Thyroid gland (tissue), 4 donors: ENCODE measurements at regions not wholly inside any gene's neighbourhood (a gene's known extent, or its start where the extent isn't known, plus 50 kb on each side); places are given as distances from the start of the nearest gene placed in this dataset.
A peak's percentile ranks its signal among the peaks of the same experiment; 100 is the strongest.

ENCODE experiments used
- DNase-seq, 2 donors: peaks; one replicate each; pipeline ENCODE4 v3.0.0-alpha.2; 2019
- H3K27ac ChIP-seq, 3 donors: fragments of 200-600 bp; sonication (generic); 1 replicate in 2 of 3; 2 replicates in 1 of 3; pipeline ENCODE4 v1.5.1; 2016 to 2019; ENCODE audit warnings: mild to moderate bottlenecking in 1 of 3, moderate library complexity in 1 of 3
- H3K27me3 ChIP-seq: fragments of 200-600 bp; sonication (generic); one replicate; pipeline ENCODE4 v1.5.1; 2019
- H3K36me3 ChIP-seq, 2 donors: fragments of 200-600 bp; sonication (generic); one replicate each; pipeline ENCODE4 v1.5.1; 2016 to 2019
- H3K4me1 ChIP-seq, 2 donors: fragments of 200-600 bp; sonication (generic); one replicate each; pipeline ENCODE4 v1.5.1; 2017 to 2019
- H3K4me3 ChIP-seq, 3 donors: fragments of 200-600 bp; sonication (generic); replicated peaks in 1 of 3; 1 replicate in 2 of 3; 2 replicates in 1 of 3; pipeline ENCODE4 v1.5.1; 2016; ENCODE audit warnings: mild to moderate bottlenecking in 1 of 3
- H3K9me3 ChIP-seq: fragments of 200-600 bp; sonication (generic); one replicate; pipeline ENCODE4 v1.5.1; 2017
- POLR2A ChIP-seq, 2 donors: fragments of 450-650 bp; IDR thresholded peaks; one replicate each; pipeline ENCODE4 v1.6.1; 2017; ENCODE audit warnings: antibody characterized with exemption in 2 of 2, mild to moderate bottlenecking in 2 of 2, moderate library complexity in 1 of 2
- WGBS, 2 donors: methylation state at CpG; one replicate each; pipeline ENCODE4 v1.1.5; 2017; 5-methylcytosine and 5-hydroxymethylcytosine counted together
- intact Hi-C: fragments of 100-400 bp; cut with DNase I; formaldehyde crosslinking; loops from one replicate; pipeline ENCODE4 v1.15.1; 2023
- TF ChIP-seq, protein P1 (sequence below), 6 experiments: fragments of 200-600 bp in 3 of 6; fragments of 450-650 bp in 3 of 6; sonication (generic) in 3 of 6; IDR thresholded peaks; one replicate each; pipeline ENCODE4 v1.5.1; 2016 to 2019; ENCODE audit warnings: antibody characterized with exemption in 6 of 6, mild to moderate bottlenecking in 2 of 6, inconsistent platforms in 1 of 6, moderate library complexity in 1 of 6

DNA sequence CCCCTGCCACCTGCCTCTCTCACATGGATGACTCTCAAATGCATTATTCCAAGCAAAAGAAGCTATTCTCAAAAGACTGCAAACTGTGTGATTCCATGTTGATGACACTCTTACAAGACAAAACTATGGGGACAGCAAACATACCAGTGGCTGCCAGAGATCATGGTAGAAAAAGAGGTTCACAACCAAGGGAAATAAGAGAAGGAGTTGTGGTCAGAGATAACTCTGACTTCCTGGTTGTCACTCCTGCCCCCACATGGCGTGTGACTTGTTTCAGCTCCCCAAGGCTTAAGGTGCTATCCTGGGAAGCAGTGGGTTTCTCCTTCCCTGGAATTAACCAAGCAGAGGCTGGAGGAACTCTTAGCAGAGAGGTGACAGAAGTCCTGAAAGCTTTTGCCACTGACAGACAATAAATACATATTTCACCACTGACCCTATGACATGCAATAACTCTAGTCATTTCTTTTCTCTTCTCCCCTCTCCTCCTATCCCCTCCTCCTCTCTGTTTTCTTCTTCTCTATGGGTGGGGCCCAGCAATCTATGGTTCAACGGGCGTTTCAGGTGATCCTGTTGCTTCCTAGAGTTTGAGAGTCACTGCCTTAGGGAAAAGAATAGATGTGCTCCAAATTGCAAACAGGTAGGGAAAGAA is 185.1 kb downstream of the FCRL5 start:
- Histone ChIP-seq H3K27ac (no peak overlapping the region), H3K27me3 (no peaks in the 10 kb centered on the region), H3K9me3 (no peaks in the 10 kb centered on the region), H3K4me1 (no peaks in the 10 kb centered on the region), H3K4me3 (no peak overlapping the region), H3K36me3 (no peaks in the 10 kb centered on the region)
- no peak for DNase-seq
- no peak for TF ChIP-seq POLR2A (IDR thresholded peaks at IDR 0.05)
- TF ChIP-seq, protein P1, sequence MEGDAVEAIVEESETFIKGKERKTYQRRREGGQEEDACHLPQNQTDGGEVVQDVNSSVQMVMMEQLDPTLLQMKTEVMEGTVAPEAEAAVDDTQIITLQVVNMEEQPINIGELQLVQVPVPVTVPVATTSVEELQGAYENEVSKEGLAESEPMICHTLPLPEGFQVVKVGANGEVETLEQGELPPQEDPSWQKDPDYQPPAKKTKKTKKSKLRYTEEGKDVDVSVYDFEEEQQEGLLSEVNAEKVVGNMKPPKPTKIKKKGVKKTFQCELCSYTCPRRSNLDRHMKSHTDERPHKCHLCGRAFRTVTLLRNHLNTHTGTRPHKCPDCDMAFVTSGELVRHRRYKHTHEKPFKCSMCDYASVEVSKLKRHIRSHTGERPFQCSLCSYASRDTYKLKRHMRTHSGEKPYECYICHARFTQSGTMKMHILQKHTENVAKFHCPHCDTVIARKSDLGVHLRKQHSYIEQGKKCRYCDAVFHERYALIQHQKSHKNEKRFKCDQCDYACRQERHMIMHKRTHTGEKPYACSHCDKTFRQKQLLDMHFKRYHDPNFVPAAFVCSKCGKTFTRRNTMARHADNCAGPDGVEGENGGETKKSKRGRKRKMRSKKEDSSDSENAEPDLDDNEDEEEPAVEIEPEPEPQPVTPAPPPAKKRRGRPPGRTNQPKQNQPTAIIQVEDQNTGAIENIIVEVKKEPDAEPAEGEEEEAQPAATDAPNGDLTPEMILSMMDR (IDR thresholded peaks at IDR 0.05) = no peak
- intact Hi-C loops = loop anchor here (5.0 to 10.0 kb wide), 2 partner anchors 125 to 172 kb away; no protein-coding TSS in a partner anchor
- WGBS, 2 donors = 82 to 84% methylated on average over 3 of the region's 3 CpGs

DNA sequence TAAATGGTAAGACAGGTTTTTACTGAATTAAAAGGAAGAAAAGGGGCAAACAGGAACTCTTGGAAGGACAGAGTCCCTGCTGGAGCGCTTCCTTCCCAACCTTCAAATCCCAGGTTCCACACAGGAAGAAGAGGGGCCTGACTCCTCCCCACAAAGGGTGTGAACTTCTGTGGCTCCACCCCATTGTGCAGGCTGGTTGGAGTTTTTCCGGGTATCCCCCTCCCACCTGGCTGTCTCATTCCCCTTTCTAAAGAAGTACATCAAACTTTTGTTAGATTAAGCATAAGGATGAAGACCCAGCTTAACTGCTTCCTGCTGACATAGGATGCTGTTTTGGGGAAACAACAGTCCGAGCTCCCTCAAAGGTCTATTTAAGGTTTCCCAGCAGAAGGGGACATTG is 187.7 kb downstream of the FCRL5 start:
- H3K27ac ChIP-seq = no peak overlapping the region
- intact Hi-C loops = loop anchor here (5.0 to 10.0 kb wide), 2 partner anchors 128 to 170 kb away; no protein-coding TSS in a partner anchor
- no peaks in the 10 kb centered on the region for H3K9me3 ChIP-seq
- H3K4me3 ChIP-seq = no peak overlapping the region
- no peaks in the 10 kb centered on the region for H3K36me3 ChIP-seq
- TF ChIP-seq POLR2A (IDR thresholded peaks at IDR 0.05) = no peak
- TF ChIP-seq, protein P1 (IDR thresholded peaks at IDR 0.05) = no peak
- 90 to 92% methylated on average over 3 of the region's 3 CpGs for WGBS, 2 donors
- no peak for DNase-seq
- no peaks in the 10 kb centered on the region for H3K4me1 ChIP-seq
- no peaks in the 10 kb centered on the region for H3K27me3 ChIP-seq

DNA sequence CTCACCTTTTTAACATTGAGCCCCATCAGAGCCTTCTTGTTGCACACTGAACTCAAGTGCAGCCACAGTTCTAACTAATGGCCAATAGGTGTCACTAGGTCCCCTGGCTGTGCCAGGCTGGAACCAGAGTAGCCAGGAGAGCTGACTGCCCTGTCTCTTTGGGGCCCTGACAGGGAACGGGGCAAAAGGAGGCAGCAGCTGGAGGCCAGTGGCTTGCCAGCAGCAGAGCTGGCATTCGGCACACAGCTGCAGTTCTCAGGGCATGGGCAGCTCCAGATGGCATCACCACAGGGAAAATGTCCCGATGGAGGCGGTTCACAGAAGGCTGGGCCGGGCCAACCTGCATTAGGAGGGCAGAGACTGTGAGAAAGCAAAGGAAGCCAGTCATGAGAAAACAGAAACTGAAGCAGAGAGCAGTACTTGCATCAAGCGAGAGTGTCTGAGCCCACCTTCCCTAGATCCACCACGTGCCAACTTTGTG is 188.6 kb downstream of the FCRL5 start:
- H3K27ac ChIP-seq = no peak overlapping the region
- peak; percentile 4 to 5 for DNase-seq
- H3K4me1 ChIP-seq = no peaks in the 10 kb centered on the region
- TF ChIP-seq POLR2A (IDR thresholded peaks at IDR 0.05) = no peak
- TF ChIP-seq, protein P1 (IDR thresholded peaks at IDR 0.05) = peak in 4 of 6 experiments; percentile 6 to 46 (median 24)
- 90 to 100% methylated on average over 6 to 7 of the region's 7 CpGs for WGBS, 2 donors
- intact Hi-C loops = loop anchor here (10.0 kb wide), 1 partner anchor 169 kb away; no protein-coding TSS in a partner anchor
- H3K27me3 ChIP-seq = no peaks in the 10 kb centered on the region
- H3K4me3 ChIP-seq = no peak overlapping the region
- no peaks in the 10 kb centered on the region for H3K36me3 ChIP-seq
- H3K9me3 ChIP-seq = no peaks in the 10 kb centered on the region

DNA sequence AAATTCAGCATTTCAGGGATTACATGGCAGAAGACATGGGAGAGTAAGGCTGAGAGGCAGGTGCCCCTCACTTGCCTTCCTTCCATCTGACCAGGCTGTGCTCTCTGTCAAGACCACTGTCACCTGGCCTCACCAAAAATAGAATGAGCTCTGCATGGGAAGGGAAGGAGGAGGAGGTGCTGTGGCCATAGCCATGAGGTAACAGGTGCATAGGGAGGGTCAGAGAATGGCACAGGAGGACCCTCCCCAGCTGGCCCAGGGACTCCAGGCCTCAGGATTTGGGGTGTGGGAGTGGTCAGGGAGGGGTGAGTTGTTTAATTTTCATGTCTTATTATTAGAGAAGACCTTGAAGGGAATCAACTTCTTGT is 192.3 kb downstream of the FCRL5 start:
- intact Hi-C loops = loop anchor here (10.0 kb wide), 1 partner anchor 165 kb away; no protein-coding TSS in a partner anchor
- DNase-seq = no peak
- H3K9me3 ChIP-seq = no peaks in the 10 kb centered on the region
- no peaks in the 10 kb centered on the region for H3K4me1 ChIP-seq
- TF ChIP-seq, protein P1 (IDR thresholded peaks at IDR 0.05) = no peak
- no peak for TF ChIP-seq POLR2A (IDR thresholded peaks at IDR 0.05)
- H3K36me3 ChIP-seq = no peaks in the 10 kb centered on the region
- no peak overlapping the region for H3K27ac ChIP-seq
- H3K4me3 ChIP-seq = no peak overlapping the region
- no peaks in the 10 kb centered on the region for H3K27me3 ChIP-seq

DNA sequence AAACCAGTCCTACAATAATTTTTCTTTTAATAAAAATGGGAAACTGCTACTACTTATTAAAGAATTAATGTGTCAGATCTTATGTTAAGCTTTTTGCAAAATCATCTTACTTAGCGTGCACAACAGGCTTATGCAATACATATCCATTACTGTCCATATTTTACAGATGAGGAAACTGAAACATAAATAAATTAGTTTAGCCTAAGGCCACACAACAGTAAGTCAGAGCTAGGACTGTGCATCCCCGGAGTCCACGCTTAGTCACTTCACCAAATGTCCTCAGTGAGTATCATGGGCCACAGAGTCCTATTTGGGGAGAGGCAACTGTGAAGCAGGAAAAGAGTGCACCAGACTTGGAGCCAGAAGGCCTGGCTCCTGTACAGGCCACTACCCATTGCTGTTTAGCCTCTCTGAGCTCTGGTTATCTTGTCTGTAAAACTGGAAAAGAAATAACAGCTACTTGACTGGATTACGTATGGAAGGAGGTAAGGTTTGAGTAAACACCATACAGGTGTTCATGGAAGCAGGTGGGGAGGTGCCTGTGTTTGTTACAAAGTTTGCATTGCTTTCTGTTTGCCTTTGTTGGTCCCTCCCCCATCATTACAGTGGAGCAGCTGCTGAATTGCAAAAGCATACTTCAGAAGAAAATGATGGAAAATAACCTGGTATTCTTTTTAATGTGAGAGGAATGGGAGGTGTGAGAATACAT is 192.8 kb downstream of the FCRL5 start:
- no peaks in the 10 kb centered on the region for H3K9me3 ChIP-seq
- H3K27me3 ChIP-seq = no peaks in the 10 kb centered on the region
- no peaks in the 10 kb centered on the region for H3K4me1 ChIP-seq
- DNase-seq = no peak
- no peaks in the 10 kb centered on the region for H3K36me3 ChIP-seq
- no peak overlapping the region for H3K4me3 ChIP-seq
- no peak for TF ChIP-seq POLR2A (IDR thresholded peaks at IDR 0.05)
- TF ChIP-seq, protein P1 (IDR thresholded peaks at IDR 0.05) = no peak
- intact Hi-C loops = loop anchor here (10.0 kb wide), 1 partner anchor 165 kb away; no protein-coding TSS in a partner anchor
- no peak overlapping the region for H3K27ac ChIP-seq
- WGBS, 2 donors = 90 to 92% methylated on average over 4 of the region's 4 CpGs
